ENCODE measurements at regions not wholly inside any gene's neighbourhood (a gene's known extent, or its start where the extent isn't known, plus 50 kb on each side); places are given as distances from the start of the nearest gene placed in this dataset.

- peaks cover 0 to 2% (median 0%) of the 10 kb centered on the region in 4 experiments; a peak in 1 of 7 replicates for H3K27me3 ChIP-seq (replicated peaks in 1 of 4; ENCODE audit: control insufficient read depth in 3 of 4, extremely low read depth in 1 of 4, insufficient read depth in 3 of 4, low read length in 3 of 4)
- no peak overlapping the region for H4K91ac ChIP-seq (replicated peaks; ENCODE audit: insufficient read length, low read length)
- H3K4me2 ChIP-seq (ENCODE audit: insufficient read depth in 1 of 2, low read depth in 2 of 2, low read length in 2 of 2) = no peak overlapping the region
- no peaks in the 10 kb centered on the region; a peak in 1 of 4 replicates for H3K9me3 ChIP-seq (ENCODE audit: insufficient read depth in 2 of 2, low read depth in 1 of 2, low read length in 1 of 2)
- TF ChIP-seq RBBP5 (IDR thresholded peaks at IDR 0.05; ENCODE audit: borderline replicate concordance, low read depth, low read length) (no peak), MAFK (IDR thresholded peaks at IDR 0.05; ENCODE audit: low read depth, low read length) (no peak), ASH2L (IDR thresholded peaks at IDR 0.05; ENCODE audit: low read length) (no peak), BCL11A (IDR thresholded peaks at IDR 0.05; ENCODE audit: low read depth in 2 of 2, low read length in 2 of 2) (no peak), POU5F1 (IDR thresholded peaks at IDR 0.05; ENCODE audit: low read depth, low read length) (no peak), TCF12 (IDR thresholded peaks at IDR 0.05; ENCODE audit: low read depth, low read length) (no peak)
- no peaks in the 10 kb centered on the region for H3K36me3 ChIP-seq (ENCODE audit: control insufficient read depth in 2 of 4, insufficient read depth in 4 of 4, low read length in 3 of 4)
- H3K18ac ChIP-seq (ENCODE audit: extremely low read depth, low read length) = no peak overlapping the region
- no peak overlapping the region for H4K8ac ChIP-seq (ENCODE audit: extremely low read depth, insufficient read depth, low read length)
- no peaks in the 10 kb centered on the region for H3K79me1 ChIP-seq (ENCODE audit: low read depth, low read length)
- no peak overlapping the region for H3K27ac ChIP-seq (ENCODE audit: low read depth, low read length)
- H2BK5ac ChIP-seq (ENCODE audit: low read depth, low read length) = no peak overlapping the region
- H3K14ac ChIP-seq (ENCODE audit: insufficient read length) = no peak overlapping the region
- H2AFZ ChIP-seq (ENCODE audit: low read length) = no peak overlapping the region
- no peak overlapping the region for H2AK5ac ChIP-seq (ENCODE audit: low read depth, low read length)
- POLR2A ChIA-PET (ENCODE audit: partially characterized antibody) = interaction anchor here (0.6 kb wide), 1 partner anchor 30 kb away, joined by 3 read pairs; no protein-coding TSS in a partner anchor
- H3K4me3 ChIP-seq (ENCODE audit: extremely low read depth in 1 of 4, insufficient read depth in 2 of 4, low read depth in 3 of 4, low read length in 4 of 4) = no peak overlapping the region
- no peak overlapping the region for H3K4ac ChIP-seq (replicated peaks; ENCODE audit: insufficient read length, low read depth, low read length)
- H4K5ac ChIP-seq (ENCODE audit: insufficient read length, low read depth, low read length) = no peak overlapping the region
- CTCF ChIA-PET (ENCODE audit: partially characterized antibody) = interaction anchor here (0.8 to 8.9 kb wide), 3 partner anchors 9 to 276 kb away, joined by 4 to 93 read pairs (median 16); no protein-coding TSS in a partner anchor
- WGBS, 2 experiments (ENCODE audit: extremely low coverage in 1 of 2, insufficient coverage in 1 of 2, insufficient read length in 1 of 2, insufficient replicate concordance in 2 of 2, low coverage in 1 of 2, low lambda C conversion rate in 2 of 2, missing lambda C conversion rate in 1 of 2) = 90% methylated on average over 2 of the region's 2 CpGs; no CpG with 5 or more reads in 1 of the 2 experiments
- no peaks in the 10 kb centered on the region for H3K23me2 ChIP-seq (ENCODE audit: low read depth, low read length)
- no peaks in the 10 kb centered on the region for H3K79me2 ChIP-seq (ENCODE audit: control insufficient read depth in 1 of 2, insufficient read depth in 2 of 2, low read length in 2 of 2)
- H3K56ac ChIP-seq (replicated peaks; ENCODE audit: insufficient read length, low read depth, low read length) = no peak overlapping the region
- H2BK12ac ChIP-seq (ENCODE audit: low read depth, low read length) = no peak overlapping the region
- H3K4me1 ChIP-seq (replicated peaks in 1 of 4; ENCODE audit: control insufficient read depth in 3 of 4, insufficient read depth in 4 of 4, low read length in 3 of 4) = peaks cover 0 to 3% (median 0%) of the 10 kb centered on the region in 4 experiments; a peak in 1 of 7 replicates
- H4K20me1 ChIP-seq (replicated peaks in 1 of 2; ENCODE audit: control insufficient read depth in 1 of 2, insufficient read depth in 2 of 2, low read length in 2 of 2) = no peaks in the 10 kb centered on the region
- no peak overlapping the region for H2BK15ac ChIP-seq (ENCODE audit: low read length)
- H3K9ac ChIP-seq (replicated peaks in 1 of 4; ENCODE audit: extremely low read depth in 1 of 4, low read depth in 3 of 4, low read length in 3 of 4) = no peak overlapping the region
- no peak for FAIRE-seq
- H2BK20ac ChIP-seq (ENCODE audit: low read length) = no peak overlapping the region
- DNase-seq (ENCODE audit: low read depth in 1 of 2, low spot score in 2 of 2) = no peak
- H2BK120ac ChIP-seq (replicated peaks; ENCODE audit: low read depth, low read length) = no peak overlapping the region
- no peak overlapping the region for H3K23ac ChIP-seq (ENCODE audit: insufficient read length)
Measured at GRCh38 chr9:107149756-107150155, 133.3 kb upstream of the RAD23B start.
